ENCODE measurements at regions not wholly inside any gene's neighbourhood (a gene's known extent, or its start where the extent isn't known, plus 50 kb on each side); places are given as distances from the start of the nearest gene placed in this dataset.

DNA sequence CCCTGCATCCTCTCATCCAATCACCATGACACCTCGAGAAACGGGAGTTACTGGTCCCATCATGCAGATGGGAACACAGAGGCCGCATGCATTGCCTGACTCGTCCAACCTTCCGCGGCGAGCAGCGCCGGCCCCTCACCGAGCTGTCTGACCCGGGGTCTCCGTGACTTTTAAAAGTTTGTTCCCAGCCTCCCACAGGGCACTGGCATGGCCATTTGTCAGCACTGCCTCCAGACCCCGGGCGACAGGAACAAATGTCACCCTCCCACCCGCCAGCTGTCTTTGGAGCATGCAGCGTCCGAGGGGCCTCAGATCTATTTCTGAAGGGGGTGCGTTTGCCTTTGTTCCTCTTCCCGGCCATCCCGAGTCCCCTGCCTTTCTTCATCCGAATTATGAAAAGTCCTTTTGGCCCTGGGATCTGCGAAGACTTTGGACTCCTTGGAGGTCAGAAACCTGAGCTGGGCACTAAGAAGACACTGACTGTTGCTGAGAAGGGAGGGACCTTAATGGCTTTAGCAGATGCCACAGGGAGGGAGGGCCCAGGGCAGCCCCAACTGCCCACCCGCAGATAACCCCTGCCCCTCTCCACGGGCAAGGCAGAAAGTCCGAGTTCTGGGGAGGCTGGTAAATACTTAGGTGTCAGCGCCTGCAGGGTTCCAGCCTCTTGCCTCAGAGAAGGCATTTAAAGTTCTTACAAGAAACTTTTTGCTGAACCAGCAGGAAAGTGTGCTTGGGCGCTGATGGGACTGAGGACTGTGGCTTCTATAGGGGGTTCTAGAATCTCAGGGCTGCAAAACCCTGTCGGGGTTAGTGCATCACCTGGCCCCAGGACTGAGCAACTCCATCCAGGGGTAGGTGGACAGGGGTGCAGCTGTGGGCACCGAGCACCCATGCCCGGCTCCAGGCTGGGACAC is 348.1 kb downstream of the FOXL1 start:
- H3K4me3 ChIP-seq (ENCODE audit: low read length) = no peak overlapping the region
- TF ChIP-seq, protein P1, sequence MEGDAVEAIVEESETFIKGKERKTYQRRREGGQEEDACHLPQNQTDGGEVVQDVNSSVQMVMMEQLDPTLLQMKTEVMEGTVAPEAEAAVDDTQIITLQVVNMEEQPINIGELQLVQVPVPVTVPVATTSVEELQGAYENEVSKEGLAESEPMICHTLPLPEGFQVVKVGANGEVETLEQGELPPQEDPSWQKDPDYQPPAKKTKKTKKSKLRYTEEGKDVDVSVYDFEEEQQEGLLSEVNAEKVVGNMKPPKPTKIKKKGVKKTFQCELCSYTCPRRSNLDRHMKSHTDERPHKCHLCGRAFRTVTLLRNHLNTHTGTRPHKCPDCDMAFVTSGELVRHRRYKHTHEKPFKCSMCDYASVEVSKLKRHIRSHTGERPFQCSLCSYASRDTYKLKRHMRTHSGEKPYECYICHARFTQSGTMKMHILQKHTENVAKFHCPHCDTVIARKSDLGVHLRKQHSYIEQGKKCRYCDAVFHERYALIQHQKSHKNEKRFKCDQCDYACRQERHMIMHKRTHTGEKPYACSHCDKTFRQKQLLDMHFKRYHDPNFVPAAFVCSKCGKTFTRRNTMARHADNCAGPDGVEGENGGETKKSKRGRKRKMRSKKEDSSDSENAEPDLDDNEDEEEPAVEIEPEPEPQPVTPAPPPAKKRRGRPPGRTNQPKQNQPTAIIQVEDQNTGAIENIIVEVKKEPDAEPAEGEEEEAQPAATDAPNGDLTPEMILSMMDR (IDR thresholded peaks at IDR 0.05; ENCODE audit: insufficient read depth, low read depth, low read length, missing control alignments) = no peak
- DNase-seq (ENCODE audit: low read depth) = no peak

DNA sequence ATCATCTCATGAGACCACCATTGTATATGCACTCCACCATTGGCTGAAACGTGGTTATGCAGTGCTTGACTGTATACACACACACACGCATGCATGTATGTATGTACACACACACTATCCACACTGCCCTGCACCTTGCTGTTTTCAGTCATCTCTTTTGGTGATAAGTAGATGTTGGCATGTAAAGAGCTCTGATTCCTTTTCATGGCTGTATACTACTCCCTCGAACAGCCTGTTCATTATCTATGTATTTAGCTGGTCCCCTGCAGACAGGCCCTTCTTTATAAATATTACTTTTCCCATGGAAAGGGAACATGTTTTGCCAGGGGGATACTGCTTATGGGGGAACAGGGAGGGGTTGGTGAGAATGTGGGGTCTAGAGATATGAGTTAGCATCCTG is 349.4 kb downstream of the FOXL1 start:
- TF ChIP-seq, protein P1 (IDR thresholded peaks at IDR 0.05; ENCODE audit: insufficient read depth, low read depth, low read length, missing control alignments) = no peak
- H3K4me3 ChIP-seq (ENCODE audit: low read length) = no peak overlapping the region
- no peak for DNase-seq (ENCODE audit: low read depth)

DNA sequence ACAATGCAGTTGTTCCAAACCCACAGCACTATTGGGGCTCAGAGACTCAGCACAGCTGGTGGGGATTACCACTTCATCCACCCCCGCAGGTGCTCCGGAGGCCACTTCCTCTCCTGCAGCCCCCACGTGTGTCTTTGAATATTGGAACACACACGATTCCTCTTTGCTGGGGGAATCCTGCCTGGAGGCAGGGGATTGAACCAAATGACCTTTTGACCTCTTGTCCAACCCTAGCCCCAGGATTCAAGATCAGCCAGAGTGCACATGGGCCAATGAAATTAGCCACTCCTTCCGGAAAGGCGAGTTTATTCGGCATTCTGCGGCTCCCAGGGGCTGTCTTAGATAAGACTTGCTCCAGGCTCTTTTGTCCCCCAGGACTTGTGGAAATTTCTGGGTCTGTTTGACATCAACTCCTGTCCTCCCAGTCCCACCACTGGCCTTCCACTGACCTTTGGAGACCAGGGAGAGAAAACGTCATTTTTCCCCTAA is 350.2 kb downstream of the FOXL1 start:
- H3K4me3 ChIP-seq (ENCODE audit: low read length) = no peak overlapping the region
- no peak for DNase-seq (ENCODE audit: low read depth)
- TF ChIP-seq, protein P1 (IDR thresholded peaks at IDR 0.05; ENCODE audit: insufficient read depth, low read depth, low read length, missing control alignments) = no peak

DNA sequence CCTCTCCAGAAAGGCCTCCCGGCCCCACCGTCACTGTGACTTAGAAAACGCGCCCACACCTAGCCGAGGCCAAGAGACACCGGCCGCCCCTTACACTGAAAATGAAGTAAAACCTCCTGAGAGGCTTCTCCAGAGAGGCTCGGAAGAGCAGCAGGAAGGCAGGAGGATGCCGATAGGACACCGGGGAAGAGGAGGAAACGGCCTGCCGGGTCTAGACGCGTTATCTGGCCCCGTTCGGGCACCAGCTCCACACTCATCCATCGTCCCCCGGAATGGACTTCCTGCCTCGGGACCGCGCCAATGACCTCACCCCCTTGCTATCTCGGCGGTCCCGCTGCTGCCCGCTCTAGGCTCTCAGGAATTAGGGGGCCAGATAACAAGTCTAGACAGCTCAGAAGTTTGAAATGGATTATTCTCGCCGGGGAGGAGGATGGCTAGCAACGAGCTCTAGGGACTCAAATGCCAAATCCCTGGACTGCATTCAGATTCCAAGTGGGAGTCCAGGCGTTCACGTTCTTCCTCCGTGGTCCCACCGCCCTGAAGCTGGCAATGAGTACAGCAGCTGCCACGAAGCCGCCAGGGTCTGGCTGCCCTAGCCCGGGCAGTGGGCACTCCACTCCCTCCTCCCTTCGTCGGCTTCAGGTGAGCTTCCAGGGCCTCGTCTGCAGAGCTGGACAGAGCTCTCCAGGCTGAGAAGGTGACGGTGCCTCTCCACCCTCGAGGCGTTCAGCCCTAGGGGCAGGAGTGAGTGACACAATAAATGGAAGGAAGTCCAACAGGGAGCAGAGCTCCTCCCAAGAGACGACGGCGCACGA is 350.9 kb downstream of the FOXL1 start:
- peak; percentile 73 for DNase-seq (ENCODE audit: low read depth)
- H3K4me3 ChIP-seq (ENCODE audit: low read length) = no peak overlapping the region
- TF ChIP-seq, protein P1 (IDR thresholded peaks at IDR 0.05; ENCODE audit: insufficient read depth, low read depth, low read length, missing control alignments) = no peak

DNA sequence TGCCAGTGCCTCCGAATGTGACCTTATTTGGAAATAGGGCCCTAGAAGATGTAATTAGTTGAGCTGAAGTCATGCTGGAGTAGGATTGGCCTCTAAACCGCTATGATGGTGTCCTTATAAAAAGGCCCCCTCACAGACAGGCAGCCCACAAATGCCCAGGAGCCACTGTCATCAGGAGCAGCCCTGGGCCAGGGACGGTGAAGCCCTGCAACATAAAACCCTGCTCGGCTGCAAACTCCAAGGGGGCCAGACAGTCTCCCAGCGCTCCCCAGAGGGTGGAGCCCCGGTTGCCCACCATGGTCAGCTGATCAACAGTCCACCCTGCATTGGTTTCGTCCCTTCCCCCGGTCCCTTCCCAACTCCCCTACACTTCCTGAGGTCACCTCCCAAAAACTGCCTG is 351.7 kb downstream of the FOXL1 start:
- no peak for DNase-seq (ENCODE audit: low read depth)
- TF ChIP-seq, protein P1 (IDR thresholded peaks at IDR 0.05; ENCODE audit: insufficient read depth, low read depth, low read length, missing control alignments) = no peak
- H3K4me3 ChIP-seq (ENCODE audit: low read length) = no peak overlapping the region

DNA sequence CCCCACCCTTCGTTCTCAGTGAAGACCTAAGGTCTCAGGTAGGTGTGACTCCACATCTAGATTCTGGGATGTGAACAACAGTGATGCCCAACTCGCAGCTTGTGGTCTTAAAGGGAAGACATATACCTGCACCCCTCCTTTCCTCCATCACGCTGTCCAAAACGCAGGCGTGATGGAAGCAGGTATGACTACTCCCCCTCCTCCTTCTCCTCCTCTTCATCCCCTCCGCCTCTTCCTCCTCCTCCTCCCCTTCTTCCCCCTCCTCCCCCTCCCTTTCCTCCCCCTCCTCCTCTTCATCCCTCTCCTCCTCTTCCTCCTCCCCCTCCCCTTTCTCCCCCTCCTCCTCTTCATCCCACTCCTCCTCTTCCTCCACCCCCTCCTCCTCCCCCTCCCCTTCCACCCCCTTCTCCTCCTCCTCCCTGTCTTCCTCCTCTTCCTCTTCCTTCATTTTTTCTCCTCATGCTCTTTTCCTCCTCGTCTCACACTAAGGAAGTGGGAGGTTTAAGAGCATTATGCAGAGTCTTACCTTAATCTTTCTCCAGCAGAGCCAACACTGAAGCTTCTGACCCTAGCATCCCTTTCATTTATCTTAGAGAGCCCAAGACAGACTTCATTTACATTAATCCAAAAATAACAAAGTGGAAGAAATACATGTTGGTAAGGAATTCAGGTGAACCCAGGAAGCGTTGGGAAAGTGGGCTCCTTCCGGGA is 352.5 kb downstream of the FOXL1 start:
- TF ChIP-seq, protein P1 (IDR thresholded peaks at IDR 0.05; ENCODE audit: insufficient read depth, low read depth, low read length, missing control alignments) = no peak
- H3K4me3 ChIP-seq (ENCODE audit: low read length) = no peak overlapping the region
- DNase-seq (ENCODE audit: low read depth) = no peak
